Endothelial cell of umbilical vein (primary cell): ENCODE measurements at regions not wholly inside any gene's neighbourhood (a gene's known extent, or its start where the extent isn't known, plus 50 kb on each side); places are given as distances from the start of the nearest gene placed in this dataset.

Experiments used
- BruUV-seq: library from RNA; stranded (reverse); fragments of 400-500 nt; replicated peaks from 2 replicates; lab custom pipeline; 2021; lab: Mats Ljungman, UMichigan
- CTCF ChIA-PET: fragments of 300-600, 350-600 bp; sonication (Branson Sonifier 250); formaldehyde crosslinking; loops from one replicate; lab custom pipeline; 2021; ENCODE audit warnings: antibody characterized with exemption, inconsistent platforms; lab: Charles Lee
- POLR2A ChIA-PET: fragments of 300-600, 350-600 bp; sonication (Branson Sonifier 250); formaldehyde crosslinking; loops from one replicate; lab custom pipeline; 2021; ENCODE audit warnings: antibody characterized with exemption, inconsistent platforms; lab: Charles Lee
- DNase-seq: peaks from one replicate; pipeline ENCODE4 v3.0.0-alpha.2; 2011; ENCODE audit warnings: low read depth, low spot score
- FAIRE-seq: peaks from 2 replicates; lab custom pipeline; 2011; peaks lifted over from hg19 to GRCh38; lab: Jason Lieb, UNC
- H2AFZ ChIP-seq: 2 replicates; pipeline ENCODE4 v1.6.0; 2012; ENCODE audit warnings: low read depth, low read length, control low read depth, inconsistent platforms
- H3K27ac ChIP-seq: 2 replicates; pipeline ENCODE4 v1.5.1; 2011; ENCODE audit warnings: low read depth, mild to moderate bottlenecking, control low read depth, low read length, moderate library complexity; ENCODE audit not compliant: insufficient read depth
- H3K27me3 ChIP-seq, 2 experiments: 2 replicates each; pipeline versions ENCODE4 v1.6.0 to v1.6.1; 2011; ENCODE audit warnings: low read length in 2 of 2, mixed read lengths in 1 of 2; ENCODE audit not compliant: control insufficient read depth in 2 of 2, insufficient read depth in 2 of 2
- H3K36me3 ChIP-seq, 2 experiments: 2 replicates in 1 of 2; 3 replicates in 1 of 2; pipeline ENCODE4 v1.5.1; 2011; ENCODE audit warnings: low read length in 2 of 2, mild to moderate bottlenecking in 1 of 2, moderate library complexity in 1 of 2; ENCODE audit not compliant: control insufficient read depth in 2 of 2, insufficient read depth in 2 of 2; ENCODE audit errors: extremely low read depth in 1 of 2
- H3K4me1 ChIP-seq: 3 replicates; pipeline ENCODE4 v1.5.1; 2011; ENCODE audit warnings: mild to moderate bottlenecking, low read length; ENCODE audit not compliant: control insufficient read depth, insufficient read depth; ENCODE audit errors: extremely low read depth
- H3K4me2 ChIP-seq: 2 replicates; pipeline ENCODE4 v1.6.1; 2011; ENCODE audit warnings: low read length, control low read depth, mixed read lengths; ENCODE audit not compliant: insufficient read depth
- H3K4me3 ChIP-seq, 3 experiments: fragments of 200-600 bp in 1 of 3; sonication (generic), shearing (Covaris generic) in 1 of 3; replicated peaks in 1 of 3; 2 replicates each; pipeline ENCODE4 v1.5.1; 2011 to 2016; ENCODE audit warnings: control low read depth in 3 of 3, low read length in 3 of 3, mild to moderate bottlenecking in 2 of 3, inconsistent platforms in 1 of 3, low read depth in 1 of 3, moderate library complexity in 1 of 3; ENCODE audit not compliant: insufficient read depth in 1 of 3
- H3K79me2 ChIP-seq: 2 replicates; pipeline ENCODE4 v1.6.0; 2012; ENCODE audit warnings: low read length, inconsistent platforms; ENCODE audit not compliant: control insufficient read depth, insufficient read depth
- H3K9ac ChIP-seq: replicated peaks from 2 replicates; pipeline ENCODE3; 2011; ENCODE audit warnings: low read length, control low read depth; ENCODE audit not compliant: insufficient read depth; ENCODE audit errors: extremely low read depth
- H3K9me1 ChIP-seq: replicated peaks from 3 replicates; pipeline ENCODE4 v1.6.0; 2011; ENCODE audit warnings: mild to moderate bottlenecking, low read length; ENCODE audit not compliant: control insufficient read depth, insufficient read depth; ENCODE audit errors: extremely low read depth
- H3K9me3 ChIP-seq: replicated peaks from 2 replicates; pipeline ENCODE4 v1.5.1; 2012; ENCODE audit warnings: low read length, inconsistent platforms; ENCODE audit not compliant: control insufficient read depth, insufficient read depth
- H4K20me1 ChIP-seq: replicated peaks from 2 replicates; pipeline ENCODE3; 2011; ENCODE audit warnings: mild to moderate bottlenecking, low read length; ENCODE audit not compliant: control insufficient read depth, insufficient read depth; ENCODE audit errors: extremely low read depth
- EZH2 ChIP-seq: IDR thresholded peaks from 2 replicates; pipeline ENCODE4 v1.6.1; 2012; ENCODE audit warnings: borderline replicate concordance, low read depth, mild to moderate bottlenecking, moderate library complexity, low read length, inconsistent platforms; ENCODE audit not compliant: severe bottlenecking
- FOS ChIP-seq: IDR thresholded peaks from 2 replicates; pipeline ENCODE4 v1.6.1; 2011; ENCODE audit warnings: mild to moderate bottlenecking, low read length, moderate library complexity, borderline replicate concordance; ENCODE audit not compliant: insufficient read depth
- GATA2 ChIP-seq: IDR thresholded peaks from 2 replicates; pipeline ENCODE4 v1.7.0; 2011; ENCODE audit warnings: low read depth, mild to moderate bottlenecking, moderate library complexity, mixed read lengths, low read length; ENCODE audit not compliant: insufficient read length, insufficient read depth
- JUN ChIP-seq: IDR thresholded peaks from 2 replicates; pipeline ENCODE4 v1.6.1; 2011; ENCODE audit warnings: borderline replicate concordance, low read depth; ENCODE audit not compliant: insufficient read length, insufficient read depth
- MAX ChIP-seq: IDR thresholded peaks from 2 replicates; pipeline ENCODE4 v1.6.1; 2011; ENCODE audit not compliant: insufficient read depth, insufficient read length
- MYC ChIP-seq: IDR thresholded peaks from one replicate; pipeline ENCODE4 v1.6.1; 2011; ENCODE audit warnings: mild to moderate bottlenecking, low read depth, low read length
- POLR2A ChIP-seq: IDR thresholded peaks from 2 replicates; pipeline ENCODE4 v1.6.1; 2012; ENCODE audit warnings: low read depth, mild to moderate bottlenecking, control low read depth, low read length
- POLR2AphosphoS5 ChIP-seq: IDR thresholded peaks from 2 replicates; pipeline ENCODE4 v1.6.1; 2012; ENCODE audit warnings: low read depth, mild to moderate bottlenecking, control low read depth, low read length, moderate library complexity; ENCODE audit not compliant: insufficient read depth
- dilution Hi-C: fragments of 300-500 bp; cut with MboI; formaldehyde crosslinking; loops from one replicate; pipeline ENCODE4 v1.15.0; 2019; ENCODE audit warnings: low sequenced_read_pairs; ENCODE audit not compliant: extremely low pct_ligation_motif_present
- intact Hi-C: fragments of 100-400 bp; cut with micrococcal nuclease; formaldehyde crosslinking; loops from one replicate; pipeline ENCODE4 v1.10.0; 2022
- TF ChIP-seq, protein P1 (sequence below), 2 donors: IDR thresholded peaks; 1 replicate in 1 of 2; 2 replicates in 1 of 2; pipeline ENCODE4 v1.5.1; 2011; ENCODE audit warnings: low read length in 2 of 2, mild to moderate bottlenecking in 2 of 2, moderate library complexity in 2 of 2, control low read depth in 1 of 2, inconsistent platforms in 1 of 2, low read depth in 1 of 2; ENCODE audit not compliant: insufficient read depth in 1 of 2; ENCODE audit errors: extremely low read depth in 1 of 2

GRCh38 chr9:134562146-134562849 lies 79.3 kb upstream of the COL5A1 start:
- DNase-seq = no peak
- POLR2A ChIA-PET = no interaction called here
- CTCF ChIA-PET = interaction anchor here (0.8 kb wide), 1 partner anchor 113 kb away, joined by 3 read pairs; no protein-coding TSS in a partner anchor
- TF ChIP-seq MAX (no peak), POLR2AphosphoS5 (no peak), MYC (no peak), GATA2 (no peak), JUN (no peak), EZH2 (no peak), POLR2A (no peak), FOS (no peak)
- TF ChIP-seq, protein P1, sequence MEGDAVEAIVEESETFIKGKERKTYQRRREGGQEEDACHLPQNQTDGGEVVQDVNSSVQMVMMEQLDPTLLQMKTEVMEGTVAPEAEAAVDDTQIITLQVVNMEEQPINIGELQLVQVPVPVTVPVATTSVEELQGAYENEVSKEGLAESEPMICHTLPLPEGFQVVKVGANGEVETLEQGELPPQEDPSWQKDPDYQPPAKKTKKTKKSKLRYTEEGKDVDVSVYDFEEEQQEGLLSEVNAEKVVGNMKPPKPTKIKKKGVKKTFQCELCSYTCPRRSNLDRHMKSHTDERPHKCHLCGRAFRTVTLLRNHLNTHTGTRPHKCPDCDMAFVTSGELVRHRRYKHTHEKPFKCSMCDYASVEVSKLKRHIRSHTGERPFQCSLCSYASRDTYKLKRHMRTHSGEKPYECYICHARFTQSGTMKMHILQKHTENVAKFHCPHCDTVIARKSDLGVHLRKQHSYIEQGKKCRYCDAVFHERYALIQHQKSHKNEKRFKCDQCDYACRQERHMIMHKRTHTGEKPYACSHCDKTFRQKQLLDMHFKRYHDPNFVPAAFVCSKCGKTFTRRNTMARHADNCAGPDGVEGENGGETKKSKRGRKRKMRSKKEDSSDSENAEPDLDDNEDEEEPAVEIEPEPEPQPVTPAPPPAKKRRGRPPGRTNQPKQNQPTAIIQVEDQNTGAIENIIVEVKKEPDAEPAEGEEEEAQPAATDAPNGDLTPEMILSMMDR (IDR thresholded peaks at IDR 0.05; ENCODE audit: extremely low read depth in 1 of 2, insufficient read depth in 1 of 2, low read depth in 1 of 2, low read length in 2 of 2) = no peak
- BruUV-seq = no TSS peak
- no peaks in the 10 kb centered on the region for H4K20me1 ChIP-seq
- dilution Hi-C loops = no loop called here
- peaks cover 2% of the 10 kb centered on the region for H3K4me1 ChIP-seq
- no peak overlapping the region for H3K9ac ChIP-seq
- H3K9me1 ChIP-seq = no peaks in the 10 kb centered on the region
- H3K79me2 ChIP-seq = no peaks in the 10 kb centered on the region
- no peak for FAIRE-seq
- peaks cover 0 to 3% of the 10 kb centered on the region in 2 experiments for H3K27me3 ChIP-seq
- H3K9me3 ChIP-seq = no peaks in the 10 kb centered on the region
- no peaks in the 10 kb centered on the region for H3K36me3 ChIP-seq
- no peak overlapping the region for H3K27ac ChIP-seq
- no peak overlapping the region for H3K4me3 ChIP-seq
- H3K4me2 ChIP-seq = no peak overlapping the region
- no peak overlapping the region for H2AFZ ChIP-seq
- intact Hi-C loops = no loop called here
